CD14-positive monocyte (primary cell): ENCODE measurements at regions not wholly inside any gene's neighbourhood (a gene's known extent, or its start where the extent isn't known, plus 50 kb on each side); places are given as distances from the start of the nearest gene placed in this dataset.

ENCODE experiments used
- DNase-seq, 3 donors: peaks; one replicate each; pipeline ENCODE4 v3.0.0-alpha.2; 2011 to 2022
- H2AFZ ChIP-seq: 2 replicates; pipeline ENCODE4 v1.6.0; 2012; ENCODE audit warnings: mild to moderate bottlenecking, low read depth, low read length, inconsistent platforms; ENCODE audit not compliant: insufficient read depth, poor library complexity, severe bottlenecking
- H3K27ac ChIP-seq, 2 donors: 1 replicate in 1 of 2; 2 replicates in 1 of 2; pipeline ENCODE4 v1.5.1; 2012 to 2013; ENCODE audit warnings: low read length in 2 of 2, control low read depth in 1 of 2, inconsistent platforms in 1 of 2, low read depth in 1 of 2, mild to moderate bottlenecking in 1 of 2
- H3K27me3 ChIP-seq, 2 donors: one replicate each; pipeline versions ENCODE4 v1.6.0 to v1.6.1; 2011 to 2013; ENCODE audit warnings: low read length in 2 of 2; ENCODE audit not compliant: control insufficient read depth in 2 of 2, insufficient read depth in 2 of 2
- H3K36me3 ChIP-seq, 2 donors: replicated peaks in 1 of 2; 1 replicate in 1 of 2; 2 replicates in 1 of 2; pipeline versions ENCODE4 v1.5.1 to v1.6.1; 2012 to 2013; ENCODE audit warnings: low read length in 2 of 2, control low read depth in 1 of 2, inconsistent platforms in 1 of 2, mild to moderate bottlenecking in 1 of 2; ENCODE audit not compliant: insufficient read depth in 2 of 2, control insufficient read depth in 1 of 2
- H3K4me1 ChIP-seq, 2 donors: 1 replicate in 1 of 2; 2 replicates in 1 of 2; pipeline versions ENCODE4 v1.5.1 to v1.6.1; 2012 to 2013; ENCODE audit warnings: low read length in 2 of 2, control low read depth in 1 of 2, inconsistent platforms in 1 of 2, mild to moderate bottlenecking in 1 of 2, moderate library complexity in 1 of 2; ENCODE audit not compliant: insufficient read depth in 2 of 2, control insufficient read depth in 1 of 2
- H3K4me2 ChIP-seq: replicated peaks from 2 replicates; pipeline ENCODE3; 2012; ENCODE audit warnings: low read length, moderate library complexity, mild to moderate bottlenecking; ENCODE audit not compliant: poor library complexity, severe bottlenecking; ENCODE audit errors: extremely low read depth
- H3K4me3 ChIP-seq, 3 experiments: fragments of 200-600 bp in 1 of 3; sonication (generic) in 1 of 3; replicated peaks in 1 of 3; 1 replicate in 2 of 3; 2 replicates in 1 of 3; pipeline ENCODE4 v1.5.1; 2011 to 2013; ENCODE audit warnings: low read length in 3 of 3, mild to moderate bottlenecking in 3 of 3, control low read depth in 2 of 3, low read depth in 2 of 3, inconsistent platforms in 1 of 3, moderate library complexity in 1 of 3
- H3K79me2 ChIP-seq: 2 replicates; pipeline ENCODE4 v1.6.0; 2012; ENCODE audit warnings: mild to moderate bottlenecking, control low read depth, inconsistent platforms, low read length, moderate library complexity; ENCODE audit not compliant: insufficient read depth
- H3K9ac ChIP-seq: 2 replicates; pipeline ENCODE4 v1.6.0; 2017; ENCODE audit warnings: low read length, mild to moderate bottlenecking; ENCODE audit not compliant: insufficient read depth, poor library complexity, severe bottlenecking
- H3K9me3 ChIP-seq, 2 donors: replicated peaks in 1 of 2; 1 replicate in 1 of 2; 2 replicates in 1 of 2; pipeline versions ENCODE4 v1.5.1 to v1.6.1; 2012 to 2013; ENCODE audit warnings: low read length in 2 of 2, control low read depth in 1 of 2; ENCODE audit not compliant: control insufficient read depth in 1 of 2, insufficient read depth in 1 of 2
- H4K20me1 ChIP-seq: 2 replicates; pipeline ENCODE4 v1.6.0; 2012; ENCODE audit warnings: mild to moderate bottlenecking, low read length, control low read depth, moderate library complexity; ENCODE audit not compliant: insufficient read depth
- H3K27ac Mint-ChIP-seq, 7 donors: one replicate each; pipeline ENCODE4 v1.8.0; 2020; ENCODE audit warnings: mild to moderate bottlenecking in 7 of 7, mixed read lengths in 7 of 7, moderate library complexity in 6 of 7, inconsistent platforms in 2 of 7
- H3K27me3 Mint-ChIP-seq, 3 donors: one replicate each; pipeline ENCODE4 v1.8.0; 2021 to 2022; ENCODE audit warnings: low read depth in 3 of 3, mild to moderate bottlenecking in 3 of 3, mixed read lengths in 3 of 3, moderate library complexity in 3 of 3, inconsistent platforms in 1 of 3
- H3K36me3 Mint-ChIP-seq, 2 donors: one replicate each; pipeline ENCODE4 v1.8.0; 2020; ENCODE audit warnings: mixed read lengths in 2 of 2, inconsistent platforms in 1 of 2, mild to moderate bottlenecking in 1 of 2
- H3K4me1 Mint-ChIP-seq: one replicate; pipeline ENCODE4 v1.8.0; 2020; ENCODE audit warnings: mild to moderate bottlenecking, mixed read lengths
- H3K4me3 Mint-ChIP-seq, 2 donors: one replicate each; pipeline ENCODE4 v1.8.0; 2020; ENCODE audit warnings: mild to moderate bottlenecking in 2 of 2, mixed read lengths in 2 of 2, moderate library complexity in 1 of 2
- H3K9me3 Mint-ChIP-seq, 7 donors: one replicate each; pipeline ENCODE4 v1.8.0; 2020 to 2022; ENCODE audit warnings: mixed read lengths in 7 of 7, mild to moderate bottlenecking in 6 of 7, moderate library complexity in 6 of 7, inconsistent platforms in 2 of 7
- CTCF ChIP-seq: fragments of 200-600 bp; IDR thresholded peaks from one replicate; pipeline ENCODE4 v1.8.0; 2022; ENCODE audit warnings: antibody characterized with exemption, mild to moderate bottlenecking
- WGBS: methylation state at CpG from one replicate; pipeline ENCODE4 v1.1.5; 2013; ENCODE audit warnings: missing lambda C conversion rate; ENCODE audit not compliant: insufficient coverage; 5-methylcytosine and 5-hydroxymethylcytosine counted together
- intact Hi-C, 2 donors: fragments of 100-400 bp; cut with micrococcal nuclease; formaldehyde crosslinking; loops; one replicate each; pipeline versions ENCODE4 v1.15.0 to v1.15.1; 2023

- no peak overlapping the region for H3K9ac ChIP-seq
- no CpG with 5 or more reads among the region's 1 CpG for WGBS
- no peaks in the 10 kb centered on the region for H3K27me3 ChIP-seq
- no peak overlapping the region for H3K4me2 ChIP-seq
- no peaks in the 10 kb centered on the region for H4K20me1 ChIP-seq
- no peak overlapping the region for H3K27ac Mint-ChIP-seq
- intact Hi-C loops = no loop called here
- H3K9me3 Mint-ChIP-seq = no peaks in the 10 kb centered on the region
- H3K4me1 Mint-ChIP-seq = peaks cover 5% of the 10 kb centered on the region
- no peak for TF ChIP-seq CTCF
- no peaks in the 10 kb centered on the region for H3K79me2 ChIP-seq
- no peaks in the 10 kb centered on the region for H3K36me3 ChIP-seq
- H3K4me3 Mint-ChIP-seq = no peak overlapping the region
- no peak overlapping the region for H3K4me3 ChIP-seq
- no peak overlapping the region for H3K27ac ChIP-seq
- no peaks in the 10 kb centered on the region for H3K9me3 ChIP-seq
- peaks cover 0 to 2% (median 2%) of the 10 kb centered on the region in 3 donors for H3K27me3 Mint-ChIP-seq
- no peaks in the 10 kb centered on the region for H3K36me3 Mint-ChIP-seq
- no peak overlapping the region for H2AFZ ChIP-seq
- DNase-seq = no peak
- H3K4me1 ChIP-seq = no peaks in the 10 kb centered on the region
Observed at GRCh38 chr5:117457656-117458055, 883.0 kb upstream of the SEMA6A start.

- Histone ChIP-seq H3K79me2 (no peaks in the 10 kb centered on the region), H3K27ac (no peak overlapping the region), H3K4me3 (no peak overlapping the region), H3K9me3 (no peaks in the 10 kb centered on the region), H4K20me1 (no peaks in the 10 kb centered on the region), H3K36me3 (no peaks in the 10 kb centered on the region), H3K27me3 (no peaks in the 10 kb centered on the region), H2AFZ (no peak overlapping the region), H3K4me2 (no peak overlapping the region), H3K4me1 (no peaks in the 10 kb centered on the region), H3K9ac (no peak overlapping the region)
- no peak overlapping the region for H3K4me3 Mint-ChIP-seq
- peaks cover 0 to 2% (median 2%) of the 10 kb centered on the region in 3 donors for H3K27me3 Mint-ChIP-seq
- no peak for TF ChIP-seq CTCF
- intact Hi-C loops = no loop called here
- 100% methylated on average over 1 of the region's 4 CpGs for WGBS
- no peaks in the 10 kb centered on the region for H3K36me3 Mint-ChIP-seq
- peaks cover 5% of the 10 kb centered on the region for H3K4me1 Mint-ChIP-seq
- H3K27ac Mint-ChIP-seq = no peak overlapping the region
- DNase-seq = no peak
- H3K9me3 Mint-ChIP-seq = no peaks in the 10 kb centered on the region
Observed at GRCh38 chr5:117456866-117457470, 882.3 kb upstream of the SEMA6A start.
